SK-N-SH treated with all-trans-retinoic acid at 6 μM for 48 hours (cell line): ENCODE measurements at regions not wholly inside any gene's neighbourhood (a gene's known extent, or its start where the extent isn't known, plus 50 kb on each side); places are given as distances from the start of the nearest gene placed in this dataset.

ENCODE experiments used
- ATAC-seq: fragments of 200-7000 bp; cut with Tn5 transposase; 3 replicates; pipeline ENCODE4 v1.9.1; 2020; ENCODE audit warnings: mild to moderate bottlenecking, moderate library complexity
- ARNTL ChIP-seq: fragments of 450-650 bp; formaldehyde crosslinking; IDR thresholded peaks from 2 replicates; pipeline ENCODE4 v1.5.0; 2020; ENCODE audit warnings: low read depth, mild to moderate bottlenecking, moderate library complexity, borderline replicate concordance
- BACH2 ChIP-seq: fragments of 250-450 bp; sonication (Bioruptor Pico); IDR thresholded peaks from 2 replicates; pipeline ENCODE4 v1.9.0; 2021; ENCODE audit warnings: mild to moderate bottlenecking, borderline replicate concordance
- CREB5 ChIP-seq: fragments of 250-450 bp; sonication (Bioruptor Pico); IDR thresholded peaks from 2 replicates; pipeline ENCODE4 v1.5.1; 2020; ENCODE audit warnings: low read depth, mild to moderate bottlenecking, moderate library complexity
- CSDC2 ChIP-seq: fragments of 250-450 bp; sonication (Bioruptor Pico); IDR thresholded peaks from 2 replicates; pipeline ENCODE4 v1.5.0; 2020; ENCODE audit warnings: mild to moderate bottlenecking, moderate library complexity
- GLIS3 ChIP-seq: fragments of 250-450 bp; sonication (Bioruptor Pico); IDR thresholded peaks from 2 replicates; pipeline ENCODE4 v1.5.0; 2020; ENCODE audit warnings: mild to moderate bottlenecking, moderate library complexity
- ISL1 ChIP-seq: fragments of 250-450 bp; sonication (Bioruptor Pico); IDR thresholded peaks from 2 replicates; pipeline ENCODE4 v2.1.2; 2022; ENCODE audit warnings: mild to moderate bottlenecking, moderate library complexity
- OSR1 ChIP-seq: fragments of 250-450 bp; sonication (Bioruptor Pico); IDR thresholded peaks from 2 replicates; pipeline ENCODE4 v1.8.0; 2022; ENCODE audit warnings: moderate library complexity, mild to moderate bottlenecking, inconsistent platforms
- PPARA ChIP-seq: fragments of 250-450 bp; sonication (Bioruptor Pico); IDR thresholded peaks from 2 replicates; pipeline ENCODE4 v1.5.0; 2020; ENCODE audit warnings: mild to moderate bottlenecking, borderline replicate concordance
- RARB ChIP-seq: fragments of 250-450 bp; sonication (Bioruptor Pico); IDR thresholded peaks from 2 replicates; pipeline ENCODE4 v1.8.0; 2021; ENCODE audit warnings: mild to moderate bottlenecking, moderate library complexity
- SNAI2 ChIP-seq: fragments of 250-450 bp; sonication (Bioruptor Pico); IDR thresholded peaks from 2 replicates; pipeline ENCODE4 v1.5.0; 2020; ENCODE audit warnings: mild to moderate bottlenecking, moderate library complexity
- TCF4 ChIP-seq: fragments of 250-450 bp; sonication (Bioruptor Pico); IDR thresholded peaks from 2 replicates; pipeline ENCODE4 v1.8.0; 2021; ENCODE audit warnings: mild to moderate bottlenecking, moderate library complexity, borderline replicate concordance
- TOX ChIP-seq: fragments of 250-450 bp; sonication (Bioruptor Pico); IDR thresholded peaks from 2 replicates; pipeline ENCODE4 v1.8.0; 2021; ENCODE audit warnings: mild to moderate bottlenecking, moderate library complexity, borderline replicate concordance
- TSHZ2 ChIP-seq: fragments of 250-450 bp; sonication (Bioruptor Pico); IDR thresholded peaks from 2 replicates; pipeline ENCODE4 v1.5.0; 2020; ENCODE audit warnings: mild to moderate bottlenecking, moderate library complexity
- ZC3H10 ChIP-seq: fragments of 250-450 bp; sonication (Bioruptor Pico); IDR thresholded peaks from 2 replicates; pipeline ENCODE4 v1.5.1; 2021; ENCODE audit warnings: mild to moderate bottlenecking, moderate library complexity
- ZFP3 ChIP-seq: fragments of 250-450 bp; sonication (Bioruptor Pico); IDR thresholded peaks from 2 replicates; pipeline ENCODE4 v1.5.0; 2020; ENCODE audit warnings: mild to moderate bottlenecking, moderate library complexity
- ZFP30 ChIP-seq: fragments of 450-650 bp; formaldehyde crosslinking; IDR thresholded peaks from 2 replicates; pipeline ENCODE4 v1.5.0; 2022; ENCODE audit warnings: mild to moderate bottlenecking, moderate library complexity
- ZNF565 ChIP-seq: fragments of 450-650 bp; formaldehyde crosslinking; conservative IDR thresholded peaks from 2 replicates; pipeline ENCODE4 v1.5.0; 2020; ENCODE audit warnings: low read depth, mild to moderate bottlenecking, moderate library complexity
- ZNF8 ChIP-seq: fragments of 450-650 bp; formaldehyde crosslinking; IDR thresholded peaks from 2 replicates; pipeline ENCODE4 v1.5.0; 2020; ENCODE audit warnings: mild to moderate bottlenecking, moderate library complexity
- TF ChIP-seq, protein P1 (sequence below): fragments of 250-450 bp; sonication (Bioruptor Pico); IDR thresholded peaks from 2 replicates; pipeline ENCODE4 v1.8.0; 2020; ENCODE audit warnings: mild to moderate bottlenecking, moderate library complexity, borderline replicate concordance
- TF ChIP-seq, protein P2 (sequence below): fragments of 250-450 bp; sonication (Bioruptor Pico); IDR thresholded peaks from 2 replicates; pipeline ENCODE4 v1.8.0; 2021; ENCODE audit warnings: low read depth, mild to moderate bottlenecking, moderate library complexity, borderline replicate concordance

GRCh38 chr7:10211016-10211415, 762.7 kb upstream of the PHF14 start (continued):
- TF ChIP-seq TSHZ2 (CRISPR knock-in tag) (no peak), RARB (CRISPR knock-in tag) (no peak), PPARA (CRISPR knock-in tag) (no peak), ZNF565 (CRISPR knock-in tag) (no peak), ZFP30 (no peak), TCF4 (CRISPR knock-in tag) (no peak)
- TF ChIP-seq, protein P1, sequence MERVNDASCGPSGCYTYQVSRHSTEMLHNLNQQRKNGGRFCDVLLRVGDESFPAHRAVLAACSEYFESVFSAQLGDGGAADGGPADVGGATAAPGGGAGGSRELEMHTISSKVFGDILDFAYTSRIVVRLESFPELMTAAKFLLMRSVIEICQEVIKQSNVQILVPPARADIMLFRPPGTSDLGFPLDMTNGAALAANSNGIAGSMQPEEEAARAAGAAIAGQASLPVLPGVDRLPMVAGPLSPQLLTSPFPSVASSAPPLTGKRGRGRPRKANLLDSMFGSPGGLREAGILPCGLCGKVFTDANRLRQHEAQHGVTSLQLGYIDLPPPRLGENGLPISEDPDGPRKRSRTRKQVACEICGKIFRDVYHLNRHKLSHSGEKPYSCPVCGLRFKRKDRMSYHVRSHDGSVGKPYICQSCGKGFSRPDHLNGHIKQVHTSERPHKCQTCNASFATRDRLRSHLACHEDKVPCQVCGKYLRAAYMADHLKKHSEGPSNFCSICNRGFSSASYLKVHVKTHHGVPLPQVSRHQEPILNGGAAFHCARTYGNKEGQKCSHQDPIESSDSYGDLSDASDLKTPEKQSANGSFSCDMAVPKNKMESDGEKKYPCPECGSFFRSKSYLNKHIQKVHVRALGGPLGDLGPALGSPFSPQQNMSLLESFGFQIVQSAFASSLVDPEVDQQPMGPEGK (CRISPR knock-in tag) = no peak

DNA sequence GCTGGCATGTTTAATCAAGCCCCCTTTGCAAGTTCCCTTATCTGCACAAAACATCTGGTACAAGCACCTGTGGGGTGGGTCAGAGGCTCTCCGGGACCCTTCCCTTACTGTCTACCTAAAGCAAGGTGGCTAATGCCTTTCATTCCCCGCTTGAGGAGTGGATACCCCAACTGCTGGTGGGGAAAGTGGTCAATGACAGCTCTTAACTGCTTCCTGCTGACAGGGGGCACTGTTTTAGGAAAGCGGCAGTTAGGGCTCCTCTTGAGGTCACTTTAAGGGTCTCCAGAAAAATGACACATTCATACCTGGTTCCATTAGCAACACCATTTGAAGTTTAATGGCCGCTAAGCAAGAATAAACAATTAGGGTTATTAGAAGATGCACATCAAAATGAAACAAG, 761.8 kb upstream of the PHF14 start:
- no peak for TF ChIP-seq CREB5 (CRISPR knock-in tag)
- TF ChIP-seq GLIS3 = no peak
- no peak for TF ChIP-seq ZNF8 (CRISPR knock-in tag)
- no peak for TF ChIP-seq RARB (CRISPR knock-in tag)
- no peak for TF ChIP-seq ZFP30
- no peak for TF ChIP-seq BACH2 (CRISPR knock-in tag)
- TF ChIP-seq ZFP3 (CRISPR knock-in tag) = no peak
- no peak for TF ChIP-seq CSDC2 (CRISPR knock-in tag)
- no peak for TF ChIP-seq TCF4 (CRISPR knock-in tag)
- TF ChIP-seq, protein P1 (CRISPR knock-in tag) = no peak
- no peak for TF ChIP-seq TOX
- TF ChIP-seq ZNF565 (CRISPR knock-in tag) = no peak
- TF ChIP-seq ARNTL (CRISPR knock-in tag) = no peak
- TF ChIP-seq SNAI2 (CRISPR knock-in tag) = no peak
- no peak for TF ChIP-seq OSR1 (CRISPR knock-in tag)
- no peak for TF ChIP-seq ZC3H10
- TF ChIP-seq, protein P2, sequence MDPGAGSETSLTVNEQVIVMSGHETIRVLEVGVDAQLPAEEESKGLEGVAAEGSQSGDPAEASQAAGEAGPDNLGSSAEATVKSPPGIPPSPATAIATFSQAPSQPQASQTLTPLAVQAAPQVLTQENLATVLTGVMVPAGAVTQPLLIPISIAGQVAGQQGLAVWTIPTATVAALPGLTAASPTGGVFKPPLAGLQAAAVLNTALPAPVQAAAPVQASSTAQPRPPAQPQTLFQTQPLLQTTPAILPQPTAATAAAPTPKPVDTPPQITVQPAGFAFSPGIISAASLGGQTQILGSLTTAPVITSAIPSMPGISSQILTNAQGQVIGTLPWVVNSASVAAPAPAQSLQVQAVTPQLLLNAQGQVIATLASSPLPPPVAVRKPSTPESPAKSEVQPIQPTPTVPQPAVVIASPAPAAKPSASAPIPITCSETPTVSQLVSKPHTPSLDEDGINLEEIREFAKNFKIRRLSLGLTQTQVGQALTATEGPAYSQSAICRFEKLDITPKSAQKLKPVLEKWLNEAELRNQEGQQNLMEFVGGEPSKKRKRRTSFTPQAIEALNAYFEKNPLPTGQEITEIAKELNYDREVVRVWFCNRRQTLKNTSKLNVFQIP (CRISPR knock-in tag) = no peak
- TF ChIP-seq PPARA (CRISPR knock-in tag) = no peak
- no peak for ATAC-seq

- ATAC-seq = no peak
- TF ChIP-seq TCF4 (CRISPR knock-in tag) = no peak
- no peak for TF ChIP-seq ZFP30
- TF ChIP-seq ISL1 (CRISPR knock-in tag) = no peak
- TF ChIP-seq, protein P1 (CRISPR knock-in tag) = no peak
- no peak for TF ChIP-seq ZFP3 (CRISPR knock-in tag)
- no peak for TF ChIP-seq RARB (CRISPR knock-in tag)
- no peak for TF ChIP-seq TSHZ2 (CRISPR knock-in tag)
- TF ChIP-seq CREB5 (CRISPR knock-in tag) = no peak
Measured at GRCh38 chr7:10212649-10213048, 761.0 kb upstream of the PHF14 start.
